DND-41 (cell line): ENCODE measurements at regions not wholly inside any gene's neighbourhood (a gene's known extent, or its start where the extent isn't known, plus 50 kb on each side); places are given as distances from the start of the nearest gene placed in this dataset.

Experiments used
- CTCF ChIP-seq: IDR thresholded peaks from 2 replicates; pipeline ENCODE4 v1.5.1; 2012; ENCODE audit warnings: borderline replicate concordance, low read length, moderate library complexity, mild to moderate bottlenecking; ENCODE audit not compliant: poor library complexity, severe bottlenecking; ENCODE audit errors: extremely low read depth
- EZH2 ChIP-seq: IDR thresholded peaks from 3 replicates; pipeline ENCODE4 v1.6.1; 2012; ENCODE audit warnings: borderline replicate concordance, low read depth, mild to moderate bottlenecking, moderate library complexity, low read length, inconsistent platforms; ENCODE audit not compliant: severe bottlenecking

GRCh38 chr2:34368304-34368703 lies 769.2 kb upstream of the FAM98A start:
- no peak for TF ChIP-seq CTCF
- TF ChIP-seq EZH2: no peak
